GM18873 (cell line): ENCODE measurements at regions not wholly inside any gene's neighbourhood (a gene's known extent, or its start where the extent isn't known, plus 50 kb on each side); places are given as distances from the start of the nearest gene placed in this dataset.

Experiments
- ATAC-seq: cut with Tn5 transposase; IDR thresholded peaks from one replicate; pipeline ENCODE4 v1.9.1; 2021; ENCODE audit warnings: mild to moderate bottlenecking, moderate library complexity, moderate number of reproducible peaks; ENCODE audit not compliant: unreplicated experiment, low FRiP score

DNA sequence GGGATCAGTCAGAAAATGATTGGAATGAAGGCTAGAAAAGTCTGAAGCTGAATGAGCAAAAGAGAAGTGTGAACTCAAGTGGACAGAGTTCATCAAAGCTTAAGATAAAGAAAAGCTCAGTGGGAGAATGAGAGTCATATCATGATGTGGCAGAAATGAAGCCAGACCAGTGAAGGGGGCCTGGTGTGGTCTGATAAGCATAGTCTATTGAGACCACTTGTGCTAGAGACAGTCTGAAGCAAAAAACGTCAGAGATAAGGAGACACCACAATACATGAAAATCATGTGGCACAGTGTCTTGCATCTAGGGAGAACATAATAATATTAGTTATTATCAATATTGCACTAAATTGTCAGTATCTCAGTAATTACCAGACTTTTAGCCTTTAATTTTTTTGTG lies 601.5 kb downstream of the UTRN start:
- ATAC-seq, result no peak

GRCh38 chr6:144888621-144889020 lies 603.5 kb downstream of the UTRN start:
- no peak for ATAC-seq

GRCh38 chr6:144893680-144894151 lies 608.6 kb downstream of the UTRN start:
- ATAC-seq, result no peak

DNA sequence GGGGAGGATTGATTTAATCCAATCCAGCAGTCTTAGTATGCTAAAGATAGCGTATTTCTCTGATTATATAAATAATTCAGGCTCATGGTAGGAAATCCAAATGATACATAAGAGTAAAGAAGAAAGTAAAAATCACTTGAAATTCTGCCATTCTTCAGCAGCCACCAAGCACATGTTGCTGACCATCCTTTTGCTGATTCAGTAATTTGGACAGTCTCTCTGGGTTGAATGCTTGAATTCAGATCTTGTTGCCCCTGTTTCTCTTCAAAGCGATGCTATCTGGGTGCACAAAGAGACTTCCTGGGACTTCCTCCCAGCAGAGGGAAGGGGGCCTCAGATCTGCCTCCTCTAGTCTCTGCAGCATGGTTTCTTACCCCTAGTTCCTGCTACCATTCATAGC lies 609.1 kb downstream of the UTRN start:
- ATAC-seq, result no peak

- no peak for ATAC-seq
Measured at GRCh38 chr6:144895313-144896278, 610.5 kb downstream of the UTRN start.

GRCh38 chr6:144896289-144896688 lies 611.2 kb downstream of the UTRN start:
- ATAC-seq, result no peak

DNA sequence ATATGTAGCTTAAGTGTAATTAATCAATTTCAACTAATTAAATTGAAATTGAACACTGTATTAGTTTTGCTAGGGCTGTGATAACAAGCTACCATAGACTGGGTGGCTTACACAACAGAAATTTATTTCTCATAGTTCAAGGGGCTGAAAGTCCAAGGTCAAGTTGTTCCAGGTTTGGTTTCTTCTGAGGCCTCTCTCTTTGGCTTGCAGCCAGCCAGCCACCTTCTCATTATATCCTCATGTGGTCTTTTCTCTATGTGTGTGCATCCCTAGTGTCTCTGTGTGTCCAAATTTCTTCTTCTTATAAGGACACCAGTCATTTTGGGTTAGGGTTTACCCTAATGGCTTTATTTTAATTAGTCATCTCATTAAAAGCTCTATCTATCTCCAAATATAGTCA lies 611.7 kb downstream of the UTRN start:
- ATAC-seq, result no peak

- ATAC-seq, result no peak
Measured at GRCh38 chr6:144897441-144897921, 612.3 kb downstream of the UTRN start.

- ATAC-seq, result no peak
Measured at GRCh38 chr6:144898052-144898689, 613.0 kb downstream of the UTRN start.

- no peak for ATAC-seq
Measured at GRCh38 chr6:144898741-144899140, 613.6 kb downstream of the UTRN start.

DNA sequence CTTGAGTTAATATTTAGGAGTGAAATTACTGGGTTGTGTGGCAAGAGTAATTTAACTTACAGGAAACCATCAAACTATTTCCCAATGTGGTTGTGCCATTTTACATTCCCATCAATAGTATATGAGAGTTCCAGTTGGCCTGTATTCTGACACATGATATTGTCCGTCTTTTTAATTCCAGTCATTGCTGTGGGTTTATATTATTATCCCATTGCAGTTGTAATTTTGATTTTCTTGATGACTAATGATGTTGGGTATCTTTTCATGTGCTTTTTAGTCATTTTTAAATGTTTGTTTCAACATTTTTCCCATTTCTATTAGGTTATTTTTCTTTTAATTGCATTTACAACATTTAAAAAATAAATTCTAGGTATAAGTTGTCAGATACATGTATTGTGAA lies 614.0 kb downstream of the UTRN start:
- no peak for ATAC-seq

GRCh38 chr6:144901412-144901811 lies 616.3 kb downstream of the UTRN start:
- ATAC-seq, result no peak

GRCh38 chr6:144908004-144908403 lies 622.9 kb downstream of the UTRN start:
- ATAC-seq, result no peak

GRCh38 chr6:144909753-144910285 lies 624.7 kb downstream of the UTRN start:
- no peak for ATAC-seq

GRCh38 chr6:144911322-144911721 lies 626.2 kb downstream of the UTRN start:
- no peak for ATAC-seq

GRCh38 chr6:144912474-144912873 lies 627.3 kb downstream of the UTRN start:
- ATAC-seq, result no peak

DNA sequence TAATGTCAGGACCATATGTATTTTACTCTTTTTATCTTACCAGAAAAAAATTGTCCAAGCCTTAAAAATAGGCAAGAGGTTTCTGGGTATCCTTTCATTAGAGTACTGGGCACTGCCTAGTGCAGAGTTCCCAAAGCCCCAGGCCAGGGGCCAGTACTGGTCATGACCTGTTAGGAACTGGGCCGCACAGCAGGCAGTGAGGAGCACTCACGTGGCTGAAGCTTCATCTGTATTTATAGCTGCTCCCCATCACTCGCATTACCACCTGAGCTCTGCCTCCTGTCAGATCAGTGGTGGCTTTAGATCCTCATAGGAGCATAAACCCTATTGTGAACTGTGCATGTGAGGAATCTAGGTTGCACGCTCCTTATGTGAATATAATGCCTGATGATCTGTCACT lies 632.9 kb downstream of the UTRN start:
- ATAC-seq, result no peak

- no peak for ATAC-seq
Measured at GRCh38 chr6:144919560-144919959, 634.4 kb downstream of the UTRN start.

GRCh38 chr6:144920391-144920961 lies 635.3 kb downstream of the UTRN start:
- ATAC-seq, result no peak

- ATAC-seq, result no peak
Measured at GRCh38 chr6:144921206-144921975, 636.3 kb downstream of the UTRN start.
